ENCODE measurements at regions not wholly inside any gene's neighbourhood (a gene's known extent, or its start where the extent isn't known, plus 50 kb on each side); places are given as distances from the start of the nearest gene placed in this dataset.
A peak's percentile ranks its signal among the peaks of the same experiment; 100 is the strongest.

DNA sequence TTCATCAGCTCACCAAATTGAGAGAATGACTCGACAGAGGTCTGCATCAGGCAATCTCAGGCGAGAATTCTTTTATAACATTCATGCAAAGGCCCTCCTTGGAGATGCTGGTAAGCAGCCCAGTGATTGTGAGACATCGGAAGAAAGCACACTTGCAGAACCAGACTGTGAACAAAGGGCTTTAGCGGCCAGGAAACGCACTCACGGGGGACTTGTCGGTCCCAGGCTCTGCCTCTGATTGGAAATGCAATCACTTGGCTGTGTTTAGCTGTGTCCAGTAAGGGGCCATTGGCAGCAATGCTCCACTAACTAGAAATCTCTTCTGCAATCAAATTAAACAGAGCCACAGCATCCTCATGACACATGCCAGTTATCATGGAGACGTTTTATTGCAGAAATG lies 226.7 kb upstream of the CDH13 start:
- Histone ChIP-seq H3F3A (ENCODE audit: low read depth) (no peaks in the 10 kb centered on the region), H3K27ac (no peak overlapping the region), H3K79me2 (ENCODE audit: low read depth) (no peaks in the 10 kb centered on the region), H3K36me3 (no peaks in the 10 kb centered on the region), H3K4me1 (peaks cover 10% of the 10 kb centered on the region), H3K4me2 (no peak overlapping the region), H3K4me3 (no peak overlapping the region), H2AFZ (replicated peaks) (no peak overlapping the region), H4K20me1 (ENCODE audit: low read depth) (no peaks in the 10 kb centered on the region), H3K9ac (no peak overlapping the region), H3K9me3 (ENCODE audit: low read depth) (no peaks in the 10 kb centered on the region), H3K27me3 (no peaks in the 10 kb centered on the region)
- Mint-ChIP-seq H3K4me1 (peaks cover 8% of the 10 kb centered on the region), H3K9me3 (no peaks in the 10 kb centered on the region), H3K27me3 (ENCODE audit: insufficient read depth, low read depth) (peaks cover 5% of the 10 kb centered on the region), H3K4me3 (no peak overlapping the region), H3K36me3 (no peaks in the 10 kb centered on the region), H3K27ac (no peak overlapping the region)
- peak; percentile 45 for DNase-seq (ENCODE audit: low spot score)
- TF ChIP-seq EZH2phosphoT487 (IDR thresholded peaks at IDR 0.05) (no peak), EZH2 (IDR thresholded peaks at IDR 0.05) (no peak)
- TF ChIP-seq, protein P1, sequence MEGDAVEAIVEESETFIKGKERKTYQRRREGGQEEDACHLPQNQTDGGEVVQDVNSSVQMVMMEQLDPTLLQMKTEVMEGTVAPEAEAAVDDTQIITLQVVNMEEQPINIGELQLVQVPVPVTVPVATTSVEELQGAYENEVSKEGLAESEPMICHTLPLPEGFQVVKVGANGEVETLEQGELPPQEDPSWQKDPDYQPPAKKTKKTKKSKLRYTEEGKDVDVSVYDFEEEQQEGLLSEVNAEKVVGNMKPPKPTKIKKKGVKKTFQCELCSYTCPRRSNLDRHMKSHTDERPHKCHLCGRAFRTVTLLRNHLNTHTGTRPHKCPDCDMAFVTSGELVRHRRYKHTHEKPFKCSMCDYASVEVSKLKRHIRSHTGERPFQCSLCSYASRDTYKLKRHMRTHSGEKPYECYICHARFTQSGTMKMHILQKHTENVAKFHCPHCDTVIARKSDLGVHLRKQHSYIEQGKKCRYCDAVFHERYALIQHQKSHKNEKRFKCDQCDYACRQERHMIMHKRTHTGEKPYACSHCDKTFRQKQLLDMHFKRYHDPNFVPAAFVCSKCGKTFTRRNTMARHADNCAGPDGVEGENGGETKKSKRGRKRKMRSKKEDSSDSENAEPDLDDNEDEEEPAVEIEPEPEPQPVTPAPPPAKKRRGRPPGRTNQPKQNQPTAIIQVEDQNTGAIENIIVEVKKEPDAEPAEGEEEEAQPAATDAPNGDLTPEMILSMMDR (IDR thresholded peaks at IDR 0.05): no peak

DNA sequence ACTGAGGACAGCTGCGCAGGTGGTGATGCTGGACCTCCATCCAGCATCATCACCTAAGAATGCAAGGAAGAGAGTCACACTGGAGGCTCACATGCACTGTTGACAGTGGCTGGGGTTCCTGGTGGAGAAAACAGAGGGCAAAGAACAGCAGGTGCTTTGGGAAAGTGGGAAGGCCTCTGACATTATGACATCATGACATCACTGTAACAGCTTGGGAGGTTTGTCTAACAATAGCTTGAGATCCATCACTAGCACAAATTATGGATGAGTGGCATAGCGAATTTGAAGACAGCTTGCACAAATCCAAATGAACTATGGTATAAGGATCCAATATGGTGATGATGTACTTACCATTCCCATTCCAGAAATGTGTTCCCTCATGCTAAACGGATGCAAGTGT lies 226.5 kb upstream of the MPHOSPH6 start:
- no peaks in the 10 kb centered on the region for H3K9me3 ChIP-seq (ENCODE audit: low read depth)

DNA sequence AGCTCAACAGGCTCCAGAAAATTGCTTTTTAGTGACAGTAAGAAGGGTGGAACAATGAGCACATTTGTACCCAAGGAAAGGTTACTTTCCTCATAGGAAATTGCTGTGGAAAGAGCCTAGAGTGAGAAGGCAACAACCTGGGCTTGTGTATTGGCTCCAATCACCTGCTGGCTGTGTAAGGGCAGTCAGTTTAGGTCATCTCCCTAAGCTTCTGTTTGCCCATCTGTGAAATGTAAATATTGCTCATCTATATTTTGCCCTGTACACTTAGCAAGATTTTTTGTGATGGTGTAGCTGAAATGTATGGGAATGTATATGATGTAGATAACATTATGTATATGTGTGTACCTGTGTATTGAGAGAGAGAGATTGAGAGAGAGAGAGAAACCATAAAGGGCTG lies 225.2 kb upstream of the MPHOSPH6 start:
- no peak overlapping the region for H3K27ac Mint-ChIP-seq
- TF ChIP-seq EZH2phosphoT487 (IDR thresholded peaks at IDR 0.05): no peak
- no peak for TF ChIP-seq EZH2 (IDR thresholded peaks at IDR 0.05)
- TF ChIP-seq, protein P1 (IDR thresholded peaks at IDR 0.05): no peak
- H3K9ac ChIP-seq: no peak overlapping the region
- no peak overlapping the region for H3K4me3 Mint-ChIP-seq
- H3K4me2 ChIP-seq: no peak overlapping the region
- H3K4me3 ChIP-seq: no peak overlapping the region
- no peaks in the 10 kb centered on the region for H3K36me3 ChIP-seq
- H3K9me3 ChIP-seq (ENCODE audit: low read depth): no peaks in the 10 kb centered on the region
- no peak for DNase-seq (ENCODE audit: low spot score)
- H3K27me3 Mint-ChIP-seq (ENCODE audit: insufficient read depth, low read depth): no peaks in the 10 kb centered on the region
- H3F3A ChIP-seq (ENCODE audit: low read depth): no peaks in the 10 kb centered on the region
- H3K79me2 ChIP-seq (ENCODE audit: low read depth): no peaks in the 10 kb centered on the region
- peaks cover 5% of the 10 kb centered on the region for H3K4me1 Mint-ChIP-seq
- H3K9me3 Mint-ChIP-seq: no peaks in the 10 kb centered on the region
- peaks cover 2% of the 10 kb centered on the region for H3K4me1 ChIP-seq
- no peak overlapping the region for H3K27ac ChIP-seq
- H3K36me3 Mint-ChIP-seq: no peaks in the 10 kb centered on the region
- H2AFZ ChIP-seq (replicated peaks): no peak overlapping the region
- no peaks in the 10 kb centered on the region for H3K27me3 ChIP-seq
- H4K20me1 ChIP-seq (ENCODE audit: low read depth): no peaks in the 10 kb centered on the region

More for the DNA sequence above, 226.5 kb upstream of the MPHOSPH6 start:
- TF ChIP-seq, protein P1 (IDR thresholded peaks at IDR 0.05): no peak
- TF ChIP-seq EZH2phosphoT487 (IDR thresholded peaks at IDR 0.05): no peak
- no peak for TF ChIP-seq EZH2 (IDR thresholded peaks at IDR 0.05)
- H3K27ac ChIP-seq: no peak overlapping the region
- DNase-seq (ENCODE audit: low spot score): no peak
- Mint-ChIP-seq H3K36me3 (no peaks in the 10 kb centered on the region), H3K27ac (no peak overlapping the region), H3K27me3 (ENCODE audit: insufficient read depth, low read depth) (peaks cover 2% of the 10 kb centered on the region), H3K4me3 (no peak overlapping the region), H3K9me3 (no peaks in the 10 kb centered on the region), H3K4me1 (peaks cover 8% of the 10 kb centered on the region)
- no peak overlapping the region for H2AFZ ChIP-seq (replicated peaks)
- no peaks in the 10 kb centered on the region for H3K27me3 ChIP-seq
- H3K9ac ChIP-seq: no peak overlapping the region
- no peaks in the 10 kb centered on the region for H3K36me3 ChIP-seq
- H4K20me1 ChIP-seq (ENCODE audit: low read depth): no peaks in the 10 kb centered on the region
- no peaks in the 10 kb centered on the region for H3K79me2 ChIP-seq (ENCODE audit: low read depth)
- H3K4me1 ChIP-seq: peaks cover 4% of the 10 kb centered on the region
- H3K4me3 ChIP-seq: no peak overlapping the region
- H3F3A ChIP-seq (ENCODE audit: low read depth): no peaks in the 10 kb centered on the region
- H3K4me2 ChIP-seq: no peak overlapping the region

Data from neural progenitor cell (in vitro differentiated cells).